Progenitor cell of endocrine pancreas (in vitro differentiated cells): ENCODE measurements at regions not wholly inside any gene's neighbourhood (a gene's known extent, or its start where the extent isn't known, plus 50 kb on each side); places are given as distances from the start of the nearest gene placed in this dataset.
A peak's percentile ranks its signal among the peaks of the same experiment; 100 is the strongest.
"Not testable (repeated sequence)": the region's sequence is repeated elsewhere in the genome, so short reads cannot be mapped to it uniquely, and the experiment has no call there.

ENCODE experiments used
- DNase-seq: peaks from one replicate; pipeline ENCODE4 v3.0.0; 2021; ENCODE audit warnings: low spot score; ENCODE audit not compliant: unreplicated experiment
- H3K27ac Mint-ChIP-seq: 2 replicates; pipeline ENCODE4 v1.8.0; 2021; ENCODE audit warnings: mild to moderate bottlenecking, moderate library complexity, mixed read lengths
- H3K27me3 Mint-ChIP-seq: 2 replicates; pipeline ENCODE4 v1.8.0; 2021; ENCODE audit warnings: mixed read lengths
- H3K36me3 Mint-ChIP-seq: 2 replicates; pipeline ENCODE4 v1.8.0; 2022; ENCODE audit warnings: mixed read lengths; ENCODE audit not compliant: insufficient read depth
- H3K4me1 Mint-ChIP-seq: 2 replicates; pipeline ENCODE4 v1.8.0; 2021; ENCODE audit warnings: low read depth, mixed read lengths
- H3K4me3 Mint-ChIP-seq: 2 replicates; pipeline ENCODE4 v1.8.0; 2021; ENCODE audit warnings: low read depth, mild to moderate bottlenecking, moderate library complexity, mixed read lengths
- H3K9me3 Mint-ChIP-seq: 2 replicates; pipeline ENCODE4 v1.8.0; 2021; ENCODE audit warnings: low read depth, mixed read lengths
- CTCF ChIP-seq: fragments of 200-600 bp; sonication (generic); IDR thresholded peaks from one replicate; pipeline ENCODE4 v1.5.0; 2021; ENCODE audit warnings: antibody characterized with exemption, mild to moderate bottlenecking; ENCODE audit not compliant: unreplicated experiment

- no peaks in the 10 kb centered on the region for H3K9me3 Mint-ChIP-seq
- DNase-seq, result no peak
- H3K4me1 Mint-ChIP-seq, result no peaks in the 10 kb centered on the region
- H3K27me3 Mint-ChIP-seq, result no peaks in the 10 kb centered on the region
- H3K27ac Mint-ChIP-seq, result no peak overlapping the region
- no peak overlapping the region for H3K4me3 Mint-ChIP-seq
- TF ChIP-seq CTCF, result no peak
- H3K36me3 Mint-ChIP-seq, result no peaks in the 10 kb centered on the region
Measured at GRCh38 chr5:12951846-12952245, 992.6 kb downstream of the DNAH5 start.

- Mint-ChIP-seq H3K36me3 (peaks cover 1% of the 10 kb centered on the region), H3K27me3 (no peaks in the 10 kb centered on the region), H3K4me1 (peaks cover 1% of the 10 kb centered on the region), H3K4me3 (no peak overlapping the region), H3K27ac (no peak overlapping the region), H3K9me3 (peaks cover 4% of the 10 kb centered on the region)
- TF ChIP-seq CTCF, result no peak
- DNase-seq, result no peak
Measured at GRCh38 chr5:12947379-12947778, 997.1 kb downstream of the DNAH5 start.

GRCh38 chr5:12945477-12945876 is 999.0 kb downstream of the DNAH5 start:
- not testable (repeated sequence) for H3K9me3 Mint-ChIP-seq, H3K36me3 Mint-ChIP-seq, H3K4me1 Mint-ChIP-seq, H3K27me3 Mint-ChIP-seq, H3K27ac Mint-ChIP-seq, H3K4me3 Mint-ChIP-seq, DNase-seq
- TF ChIP-seq CTCF, result peak; percentile 16

GRCh38 chr5:12936221-12936620 is 1008.3 kb downstream of the DNAH5 start:
- no peaks in the 10 kb centered on the region for H3K9me3 Mint-ChIP-seq
- H3K4me3 Mint-ChIP-seq, result no peak overlapping the region

GRCh38 chr5:12934722-12935121 is 1009.8 kb downstream of the DNAH5 start:
- no peaks in the 10 kb centered on the region for H3K27me3 Mint-ChIP-seq
- no peak for DNase-seq
- H3K4me1 Mint-ChIP-seq, result no peaks in the 10 kb centered on the region
- no peaks in the 10 kb centered on the region for H3K9me3 Mint-ChIP-seq
- H3K36me3 Mint-ChIP-seq, result no peaks in the 10 kb centered on the region
- TF ChIP-seq CTCF, result no peak
- H3K4me3 Mint-ChIP-seq, result no peak overlapping the region
- H3K27ac Mint-ChIP-seq, result no peak overlapping the region

More at GRCh38 chr5:12936221-12936620, 1008.3 kb downstream of the DNAH5 start:
- Mint-ChIP-seq H3K4me1 (no peaks in the 10 kb centered on the region), H3K27me3 (no peaks in the 10 kb centered on the region), H3K27ac (no peak overlapping the region), H3K36me3 (no peaks in the 10 kb centered on the region)
- TF ChIP-seq CTCF, result no peak
- no peak for DNase-seq
